ENCODE measurements at regions not wholly inside any gene's neighbourhood (a gene's known extent, or its start where the extent isn't known, plus 50 kb on each side); places are given as distances from the start of the nearest gene placed in this dataset.

DNA sequence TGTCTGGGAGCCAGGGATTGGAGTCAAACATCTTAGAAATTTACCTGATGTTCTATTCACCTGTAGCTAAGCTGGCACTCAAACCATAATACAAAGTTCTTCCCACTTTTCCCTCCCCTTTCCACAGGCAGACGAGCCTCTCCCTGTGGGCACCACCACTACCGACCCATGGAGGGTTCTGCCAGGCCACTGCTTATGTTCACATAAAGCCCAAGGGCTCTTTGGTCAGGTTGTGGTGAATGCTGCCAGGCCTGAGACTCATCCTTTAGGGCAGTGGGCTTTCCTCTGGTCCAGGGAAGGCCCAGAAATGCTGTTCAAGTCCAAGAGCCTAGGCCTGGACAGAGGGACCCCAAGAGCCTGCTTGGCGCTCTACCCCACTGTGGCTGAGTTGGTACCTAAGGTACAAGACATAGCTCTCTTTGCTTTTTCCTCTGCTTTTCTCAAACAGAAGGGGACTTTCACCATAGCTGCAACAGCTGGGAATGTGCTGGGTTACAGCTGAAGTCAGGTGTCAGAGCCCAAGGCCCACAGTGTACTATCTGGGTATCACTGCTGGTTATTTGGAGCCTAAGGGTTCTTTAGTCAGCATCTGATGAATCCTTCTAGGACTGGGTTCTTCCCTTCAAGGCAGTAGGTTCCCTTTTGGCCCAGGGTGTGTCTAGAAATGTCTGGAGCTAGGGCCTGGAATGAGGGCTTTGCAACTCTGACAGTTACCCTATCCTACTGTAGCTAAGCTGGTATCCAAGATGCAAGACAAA lies 620.1 kb downstream of the TLE1 start:
- TF ChIP-seq, protein P1, sequence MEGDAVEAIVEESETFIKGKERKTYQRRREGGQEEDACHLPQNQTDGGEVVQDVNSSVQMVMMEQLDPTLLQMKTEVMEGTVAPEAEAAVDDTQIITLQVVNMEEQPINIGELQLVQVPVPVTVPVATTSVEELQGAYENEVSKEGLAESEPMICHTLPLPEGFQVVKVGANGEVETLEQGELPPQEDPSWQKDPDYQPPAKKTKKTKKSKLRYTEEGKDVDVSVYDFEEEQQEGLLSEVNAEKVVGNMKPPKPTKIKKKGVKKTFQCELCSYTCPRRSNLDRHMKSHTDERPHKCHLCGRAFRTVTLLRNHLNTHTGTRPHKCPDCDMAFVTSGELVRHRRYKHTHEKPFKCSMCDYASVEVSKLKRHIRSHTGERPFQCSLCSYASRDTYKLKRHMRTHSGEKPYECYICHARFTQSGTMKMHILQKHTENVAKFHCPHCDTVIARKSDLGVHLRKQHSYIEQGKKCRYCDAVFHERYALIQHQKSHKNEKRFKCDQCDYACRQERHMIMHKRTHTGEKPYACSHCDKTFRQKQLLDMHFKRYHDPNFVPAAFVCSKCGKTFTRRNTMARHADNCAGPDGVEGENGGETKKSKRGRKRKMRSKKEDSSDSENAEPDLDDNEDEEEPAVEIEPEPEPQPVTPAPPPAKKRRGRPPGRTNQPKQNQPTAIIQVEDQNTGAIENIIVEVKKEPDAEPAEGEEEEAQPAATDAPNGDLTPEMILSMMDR (conservative IDR thresholded peaks at IDR 0.05) = no peak
- no peak for TF ChIP-seq ZFX (IDR thresholded peaks at IDR 0.05)

Measured in C4-2B (cell line).